Endothelial cell (in vitro differentiated cells): ENCODE measurements at regions not wholly inside any gene's neighbourhood (a gene's known extent, or its start where the extent isn't known, plus 50 kb on each side); places are given as distances from the start of the nearest gene placed in this dataset.

Experiments used
- DNase-seq: peaks from one replicate; pipeline ENCODE4 v3.0.0; 2021; ENCODE audit warnings: low spot score
- H3K27ac Mint-ChIP-seq: one replicate; pipeline ENCODE4 v1.8.0; 2021; ENCODE audit warnings: mixed read lengths, inconsistent platforms; ENCODE audit not compliant: unreplicated experiment
- H3K27me3 Mint-ChIP-seq: one replicate; pipeline ENCODE4 v1.8.0; 2021; ENCODE audit warnings: mild to moderate bottlenecking, moderate library complexity, mixed read lengths, inconsistent platforms; ENCODE audit not compliant: unreplicated experiment
- H3K36me3 Mint-ChIP-seq: one replicate; pipeline ENCODE4 v1.8.0; 2021; ENCODE audit warnings: mild to moderate bottlenecking, low read depth, mixed read lengths, inconsistent platforms; ENCODE audit not compliant: unreplicated experiment
- H3K4me1 Mint-ChIP-seq: one replicate; pipeline ENCODE4 v1.8.0; 2021; ENCODE audit warnings: mild to moderate bottlenecking, mixed read lengths, inconsistent platforms; ENCODE audit not compliant: unreplicated experiment
- H3K4me3 Mint-ChIP-seq: one replicate; pipeline ENCODE4 v1.8.0; 2021; ENCODE audit warnings: mild to moderate bottlenecking, mixed read lengths, inconsistent platforms; ENCODE audit not compliant: unreplicated experiment
- H3K9me3 Mint-ChIP-seq: one replicate; pipeline ENCODE4 v1.8.0; 2021; ENCODE audit warnings: mixed read lengths, inconsistent platforms; ENCODE audit not compliant: unreplicated experiment
- TF ChIP-seq, protein P1 (sequence below): fragments of 200-600 bp; sonication (generic); IDR thresholded peaks from one replicate; pipeline ENCODE4 v1.5.0; 2021; ENCODE audit warnings: antibody characterized with exemption; ENCODE audit not compliant: unreplicated experiment

DNA sequence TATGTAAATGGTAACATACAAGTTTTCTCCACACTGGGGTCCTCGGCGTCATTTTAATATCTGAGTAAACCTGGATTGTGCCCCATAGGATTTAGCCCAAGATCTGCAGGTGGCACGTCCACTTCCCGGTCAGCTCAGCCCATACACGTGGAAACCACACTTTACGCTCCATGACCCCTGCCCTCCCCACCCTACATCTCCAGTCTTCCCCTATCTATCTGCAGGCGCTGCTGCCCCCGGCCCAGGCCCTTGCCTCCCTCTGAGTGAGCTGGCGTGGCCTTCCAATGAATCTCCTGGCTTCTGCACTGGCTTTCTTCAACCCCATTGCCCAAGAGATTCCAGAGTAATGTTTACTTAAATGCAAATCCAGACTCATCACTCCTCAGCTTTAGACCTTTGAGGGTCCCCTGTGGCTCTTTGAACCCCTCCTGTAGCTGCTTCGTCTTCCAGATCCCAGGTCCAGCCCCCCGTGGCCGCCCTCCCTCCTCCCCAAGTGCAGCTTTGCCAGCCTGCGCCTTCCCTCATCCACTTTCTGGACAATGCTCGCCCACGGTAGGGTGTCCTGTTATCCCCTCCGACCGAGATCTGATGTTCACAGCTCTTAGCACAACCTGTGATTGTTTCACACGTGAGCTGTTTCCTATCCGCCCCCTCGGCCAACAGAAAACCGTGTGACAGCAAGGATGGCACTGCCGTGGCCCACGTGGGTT lies 421.4 kb upstream of the SALL3 start:
- Mint-ChIP-seq H3K9me3 (peaks cover 57% of the 10 kb centered on the region), H3K27ac (no peak overlapping the region), H3K4me3 (no peak overlapping the region), H3K4me1 (no peaks in the 10 kb centered on the region), H3K36me3 (peaks cover 21% of the 10 kb centered on the region), H3K27me3 (peaks cover 20% of the 10 kb centered on the region)
- no peak for DNase-seq
- TF ChIP-seq, protein P1, sequence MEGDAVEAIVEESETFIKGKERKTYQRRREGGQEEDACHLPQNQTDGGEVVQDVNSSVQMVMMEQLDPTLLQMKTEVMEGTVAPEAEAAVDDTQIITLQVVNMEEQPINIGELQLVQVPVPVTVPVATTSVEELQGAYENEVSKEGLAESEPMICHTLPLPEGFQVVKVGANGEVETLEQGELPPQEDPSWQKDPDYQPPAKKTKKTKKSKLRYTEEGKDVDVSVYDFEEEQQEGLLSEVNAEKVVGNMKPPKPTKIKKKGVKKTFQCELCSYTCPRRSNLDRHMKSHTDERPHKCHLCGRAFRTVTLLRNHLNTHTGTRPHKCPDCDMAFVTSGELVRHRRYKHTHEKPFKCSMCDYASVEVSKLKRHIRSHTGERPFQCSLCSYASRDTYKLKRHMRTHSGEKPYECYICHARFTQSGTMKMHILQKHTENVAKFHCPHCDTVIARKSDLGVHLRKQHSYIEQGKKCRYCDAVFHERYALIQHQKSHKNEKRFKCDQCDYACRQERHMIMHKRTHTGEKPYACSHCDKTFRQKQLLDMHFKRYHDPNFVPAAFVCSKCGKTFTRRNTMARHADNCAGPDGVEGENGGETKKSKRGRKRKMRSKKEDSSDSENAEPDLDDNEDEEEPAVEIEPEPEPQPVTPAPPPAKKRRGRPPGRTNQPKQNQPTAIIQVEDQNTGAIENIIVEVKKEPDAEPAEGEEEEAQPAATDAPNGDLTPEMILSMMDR, result no peak

DNA sequence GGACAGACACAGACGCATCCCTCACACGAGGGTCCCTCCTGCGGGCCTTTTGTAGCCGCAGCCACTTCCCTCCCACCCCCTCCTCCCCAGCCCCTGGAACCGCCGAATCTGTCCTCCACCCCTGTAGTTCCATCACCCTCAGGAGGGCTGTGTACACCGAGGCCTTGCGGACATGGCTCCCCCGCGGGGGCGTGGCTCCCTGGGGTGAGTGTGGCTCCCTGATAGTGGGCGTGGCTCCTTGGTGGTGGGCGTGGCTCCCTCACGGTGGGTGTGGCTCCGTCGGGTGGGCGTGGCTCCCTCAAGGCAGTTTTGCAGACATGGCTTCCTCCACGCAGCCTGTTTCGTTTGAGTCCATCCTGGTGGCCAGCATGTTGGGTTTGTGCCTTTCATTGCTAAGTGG lies 420.7 kb upstream of the SALL3 start:
- Mint-ChIP-seq H3K4me3 (no peak overlapping the region), H3K27me3 (peaks cover 20% of the 10 kb centered on the region), H3K9me3 (peaks cover 56% of the 10 kb centered on the region)

DNA sequence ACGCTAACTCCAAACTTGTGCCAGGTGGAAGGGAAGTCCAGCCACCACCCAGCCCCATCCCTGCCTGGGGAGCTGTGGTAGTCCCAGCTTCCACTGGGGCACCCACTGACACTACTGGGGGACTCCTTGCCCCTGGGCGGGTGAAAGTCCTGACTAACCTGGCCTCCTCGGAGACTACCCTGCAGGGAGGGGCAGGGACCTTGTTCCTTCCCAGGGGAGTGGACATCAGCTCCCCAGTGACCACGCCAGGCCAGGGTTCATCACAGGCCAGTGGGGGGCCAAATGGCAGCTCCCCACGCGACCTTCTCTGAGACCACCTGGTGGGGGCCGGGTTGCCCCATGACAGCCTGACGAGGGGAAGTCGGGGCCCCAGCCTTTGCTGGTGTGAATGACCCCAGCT lies 420.0 kb upstream of the SALL3 start:
- no peak overlapping the region for H3K4me3 Mint-ChIP-seq
- no peak for DNase-seq
- H3K9me3 Mint-ChIP-seq, result peaks cover 50% of the 10 kb centered on the region
- TF ChIP-seq, protein P1, result no peak
- H3K36me3 Mint-ChIP-seq, result peaks cover 16% of the 10 kb centered on the region
- no peak overlapping the region for H3K27ac Mint-ChIP-seq
- H3K4me1 Mint-ChIP-seq, result no peaks in the 10 kb centered on the region
- peaks cover 20% of the 10 kb centered on the region for H3K27me3 Mint-ChIP-seq

More for the DNA sequence above, 420.7 kb upstream of the SALL3 start:
- Mint-ChIP-seq H3K36me3 (peaks cover 21% of the 10 kb centered on the region), H3K27ac (no peak overlapping the region), H3K4me1 (no peaks in the 10 kb centered on the region)
- DNase-seq, result no peak
- TF ChIP-seq, protein P1, result no peak

DNA sequence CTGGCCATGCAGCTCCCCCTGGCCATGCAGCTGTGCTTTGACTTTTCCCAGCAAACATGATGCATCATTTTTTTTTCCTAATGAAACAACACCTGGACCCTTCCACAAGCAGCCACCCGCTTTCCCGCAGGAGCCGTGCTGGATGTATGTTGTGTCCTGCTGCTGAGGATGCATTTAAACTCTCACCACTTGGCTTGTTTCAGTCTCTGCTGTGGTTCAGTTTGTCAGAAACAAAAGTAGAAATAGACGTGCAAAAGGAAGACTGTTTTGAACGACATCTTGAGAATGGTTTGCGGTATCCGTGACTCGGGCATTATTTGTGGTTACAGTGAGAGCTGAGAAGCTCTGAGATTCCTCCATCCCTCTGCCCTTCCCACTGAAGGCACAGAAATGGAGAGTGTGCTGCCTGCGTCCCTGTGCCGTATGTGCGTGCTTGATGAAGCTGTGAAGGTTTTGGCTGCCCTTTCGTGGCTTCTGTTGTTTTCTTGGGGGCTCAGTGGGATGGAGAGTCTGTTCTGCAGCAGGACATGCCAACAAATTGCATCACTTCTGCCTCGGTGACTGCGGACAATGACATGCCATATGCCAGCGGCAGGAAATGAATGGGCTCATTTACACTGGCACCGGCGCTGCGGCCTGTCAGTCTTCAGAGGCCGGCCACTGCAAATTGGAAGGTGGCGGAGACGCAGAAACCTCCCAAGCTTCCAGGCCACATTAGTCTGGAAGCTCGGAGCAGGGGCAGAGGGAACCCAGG lies 417.7 kb upstream of the SALL3 start:
- peaks cover 23% of the 10 kb centered on the region for H3K27me3 Mint-ChIP-seq
- TF ChIP-seq, protein P1, result no peak
- no peaks in the 10 kb centered on the region for H3K4me1 Mint-ChIP-seq
- H3K36me3 Mint-ChIP-seq, result peaks cover 18% of the 10 kb centered on the region
- DNase-seq, result no peak
- H3K27ac Mint-ChIP-seq, result no peak overlapping the region
- no peak overlapping the region for H3K4me3 Mint-ChIP-seq
- H3K9me3 Mint-ChIP-seq, result peaks cover 46% of the 10 kb centered on the region

DNA sequence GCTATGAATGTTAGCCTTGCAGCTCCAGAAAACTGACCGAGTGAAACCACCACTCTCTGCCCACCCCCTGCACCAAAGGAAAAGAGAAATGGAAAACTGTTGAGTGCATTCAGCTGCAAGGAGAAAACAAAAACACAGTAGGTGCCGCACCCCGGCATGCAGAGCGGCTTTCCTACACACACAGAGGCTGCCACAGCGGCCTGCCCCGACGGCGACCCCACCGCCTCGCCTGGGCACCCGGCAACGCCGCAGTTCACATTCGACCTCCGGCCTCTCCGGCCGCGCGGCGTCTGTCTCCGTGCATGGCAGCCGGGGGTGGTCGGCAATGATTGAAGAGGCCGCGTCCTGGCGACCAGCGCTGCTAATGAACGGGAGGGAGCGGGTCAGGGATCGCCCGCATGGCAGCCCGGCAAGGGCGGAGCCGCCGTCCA lies 417.1 kb upstream of the SALL3 start:
- H3K4me3 Mint-ChIP-seq, result no peak overlapping the region
- H3K36me3 Mint-ChIP-seq, result peaks cover 18% of the 10 kb centered on the region
- peaks cover 47% of the 10 kb centered on the region for H3K9me3 Mint-ChIP-seq
- TF ChIP-seq, protein P1, result no peak
- H3K27ac Mint-ChIP-seq, result no peak overlapping the region
- H3K4me1 Mint-ChIP-seq, result no peaks in the 10 kb centered on the region
- DNase-seq, result no peak
- peaks cover 28% of the 10 kb centered on the region for H3K27me3 Mint-ChIP-seq
